Mucosa of gallbladder (tissue), 1 donor: ENCODE measurements at regions not wholly inside any gene's neighbourhood (a gene's known extent, or its start where the extent isn't known, plus 50 kb on each side); places are given as distances from the start of the nearest gene placed in this dataset.

Source experiments
- DNase-seq: peaks from one replicate; pipeline ENCODE4 v3.0.0-alpha.2; 2020; ENCODE audit warnings: low spot score
- donor health status: DM: no; HTN: no; CAD: no.

GRCh38 chr12:132395192-132395907 lies 66.0 kb upstream of the GALNT9 start:
- DNase-seq: no peak

GRCh38 chr12:132393991-132394949 lies 64.9 kb upstream of the GALNT9 start:
- no peak for DNase-seq

- no peak for DNase-seq
Measured at GRCh38 chr12:132393245-132393795, 63.9 kb upstream of the GALNT9 start.

GRCh38 chr12:132392389-132393244 lies 63.2 kb upstream of the GALNT9 start:
- no peak for DNase-seq

GRCh38 chr12:132391326-132392041 lies 62.1 kb upstream of the GALNT9 start:
- DNase-seq: no peak

- DNase-seq: no peak
Measured at GRCh38 chr12:132390287-132391076, 61.1 kb upstream of the GALNT9 start.

GRCh38 chr12:132389526-132390286 lies 60.3 kb upstream of the GALNT9 start:
- no peak for DNase-seq

GRCh38 chr12:132389026-132389425 lies 59.6 kb upstream of the GALNT9 start:
- no peak for DNase-seq

GRCh38 chr12:132388379-132389015 lies 59.1 kb upstream of the GALNT9 start:
- no peak for DNase-seq

- DNase-seq: no peak
Measured at GRCh38 chr12:132386926-132387497, 57.6 kb upstream of the GALNT9 start.

- no peak for DNase-seq
Measured at GRCh38 chr12:132385923-132386751, 56.7 kb upstream of the GALNT9 start.

- no peak for DNase-seq
Measured at GRCh38 chr12:132384916-132385774, 55.8 kb upstream of the GALNT9 start.

- no peak for DNase-seq
Measured at GRCh38 chr12:132380641-132381040, 51.3 kb upstream of the GALNT9 start.

GRCh38 chr12:132379996-132380395 lies 50.6 kb upstream of the GALNT9 start:
- no peak for DNase-seq

- DNase-seq: no peak
Measured at GRCh38 chr12:132379576-132379975, 50.2 kb upstream of the GALNT9 start.
